SK-N-SH (cell line): ENCODE measurements at regions not wholly inside any gene's neighbourhood (a gene's known extent, or its start where the extent isn't known, plus 50 kb on each side); places are given as distances from the start of the nearest gene placed in this dataset.
"Not testable (repeated sequence)": the region's sequence is repeated elsewhere in the genome, so short reads cannot be mapped to it uniquely, and the experiment has no call there.

Experiments
- CTCF ChIA-PET: fragments of 300-600, 350-600 bp; formaldehyde crosslinking; extraction: SDS; loops from one replicate; lab custom pipeline; 2021; lab: Yijun Ruan, JAX
- POLR2A ChIA-PET: fragments of 350-600 bp; sonication (Branson Sonifier 250); formaldehyde crosslinking; extraction: SDS; loops from one replicate; lab custom pipeline; 2020; ENCODE audit warnings: antibody characterized with exemption, inconsistent platforms; lab: Yijun Ruan, JAX
- DNase-seq: peaks from one replicate; pipeline ENCODE4 v3.0.0; 2012
- H2AFZ ChIP-seq: fragments of 200-600 bp; sonication (generic); 2 replicates; pipeline ENCODE4 v1.8.1; 2016; ENCODE audit warnings: antibody characterized with exemption, mild to moderate bottlenecking, low read depth
- H3F3A ChIP-seq: fragments of 200-600 bp; sonication (generic); replicated peaks from 2 replicates; pipeline ENCODE3; 2016; ENCODE audit warnings: antibody characterized with exemption, mild to moderate bottlenecking; ENCODE audit not compliant: insufficient read depth
- H3K27ac ChIP-seq, 2 experiments: fragments of 200-500 bp in 1 of 2; fragments of 200-600 bp in 1 of 2; sonication (Bioruptor generic) in 1 of 2; sonication (generic), shearing (Covaris generic) in 1 of 2; 2 replicates each; pipeline versions ENCODE4 v1.5.1 to v1.6.1; 2014 to 2016; ENCODE audit warnings: low read depth in 2 of 2, inconsistent platforms in 1 of 2, low read length in 1 of 2, mild to moderate bottlenecking in 1 of 2, mixed read lengths in 1 of 2
- H3K27me3 ChIP-seq: fragments of 200-600 bp; sonication (generic), shearing (Covaris generic); 2 replicates; pipeline ENCODE4 v1.6.1; 2016; ENCODE audit warnings: mixed run types; ENCODE audit not compliant: insufficient read depth
- H3K36me3 ChIP-seq, 2 experiments: fragments of 200-500 bp in 1 of 2; fragments of 200-600 bp in 1 of 2; sonication (Bioruptor generic) in 1 of 2; sonication (generic) in 1 of 2; replicated peaks in 1 of 2; 2 replicates each; pipeline versions ENCODE3 to v1.5.1; 2014 to 2016; ENCODE audit warnings: low read length in 1 of 2, mild to moderate bottlenecking in 1 of 2; ENCODE audit not compliant: insufficient read depth in 2 of 2, control insufficient read depth in 1 of 2
- H3K4me1 ChIP-seq, 2 experiments: fragments of 200-500 bp in 1 of 2; fragments of 200-600 bp in 1 of 2; sonication (Bioruptor generic) in 1 of 2; sonication (generic), shearing (Covaris generic) in 1 of 2; 2 replicates each; pipeline versions ENCODE4 v1.5.1 to v1.6.1; 2014 to 2016; ENCODE audit warnings: low read depth in 1 of 2, low read length in 1 of 2, mixed run types in 1 of 2; ENCODE audit not compliant: insufficient read depth in 2 of 2, control insufficient read depth in 1 of 2
- H3K4me2 ChIP-seq: fragments of 200-600 bp; sonication (generic), shearing (Covaris generic); 2 replicates; pipeline ENCODE4 v1.6.1; 2017; ENCODE audit warnings: mixed run types
- H3K4me3 ChIP-seq, 2 experiments: fragments of 200-500 bp in 1 of 2; fragments of 200-600 bp in 1 of 2; sonication (Bioruptor generic) in 1 of 2; sonication (generic), shearing (Covaris generic) in 1 of 2; 2 replicates each; pipeline versions ENCODE4 v1.5.1 to v1.8.1; 2014 to 2016; ENCODE audit warnings: low read depth in 2 of 2, inconsistent platforms in 1 of 2, low read length in 1 of 2, mild to moderate bottlenecking in 1 of 2, mixed read lengths in 1 of 2, moderate library complexity in 1 of 2
- H3K79me2 ChIP-seq: fragments of 200-600 bp; sonication (generic); 2 replicates; pipeline ENCODE4 v1.8.1; 2017; ENCODE audit warnings: mild to moderate bottlenecking; ENCODE audit not compliant: insufficient read depth
- H3K9ac ChIP-seq: fragments of 200-600 bp; sonication (generic); 2 replicates; pipeline ENCODE4 v1.6.1; 2017; ENCODE audit warnings: mixed run types
- H3K9me2 ChIP-seq: fragments of 200-600 bp; sonication (generic); 2 replicates; pipeline ENCODE4 v1.6.1; 2017; ENCODE audit warnings: mixed run types
- H3K9me3 ChIP-seq: fragments of 200-600 bp; sonication (generic); 2 replicates; pipeline ENCODE4 v1.6.1; 2017; ENCODE audit warnings: mixed run types, mild to moderate bottlenecking, moderate library complexity
- H4K20me1 ChIP-seq: fragments of 200-600 bp; sonication (generic); 2 replicates; pipeline ENCODE4 v1.6.1; 2017; ENCODE audit warnings: mild to moderate bottlenecking, mixed run types; ENCODE audit not compliant: insufficient read depth
- CHD2 ChIP-seq: fragments of 150-350 bp; IDR thresholded peaks from 2 replicates; pipeline ENCODE4 v1.6.1; 2018; ENCODE audit warnings: low read length; ENCODE audit not compliant: partially characterized antibody
- CTCF ChIP-seq: fragments of 200-600 bp; sonication (generic); IDR thresholded peaks from 2 replicates; pipeline ENCODE4 v1.6.1; 2017; ENCODE audit warnings: antibody characterized with exemption, mild to moderate bottlenecking, moderate library complexity
- ELF1 ChIP-seq: IDR thresholded peaks from 2 replicates; pipeline ENCODE4 v1.4.0; 2012
- EP300 ChIP-seq, 2 experiments: IDR thresholded peaks; 2 replicates each; pipeline versions ENCODE4 v1.4.0 to v1.6.1; 2012; ENCODE audit warnings: borderline replicate concordance in 1 of 2, low read depth in 1 of 2, low read length in 1 of 2
- FOXM1 ChIP-seq: IDR thresholded peaks from 2 replicates; pipeline ENCODE4 v1.4.0; 2012; ENCODE audit warnings: low read depth, mild to moderate bottlenecking
- GABPA ChIP-seq: IDR thresholded peaks from 2 replicates; pipeline ENCODE4 v1.4.0; 2012; ENCODE audit warnings: low read depth, mild to moderate bottlenecking
- IRF3 ChIP-seq: fragments of 150-350 bp; IDR thresholded peaks from 2 replicates; pipeline ENCODE4 v1.6.1; 2016; ENCODE audit warnings: mild to moderate bottlenecking, low read depth, low read length
- JUND ChIP-seq: IDR thresholded peaks from 2 replicates; pipeline ENCODE4 v1.4.0; 2012
- MXI1 ChIP-seq: IDR thresholded peaks from 2 replicates; pipeline ENCODE4 v1.6.1; 2012; ENCODE audit warnings: mild to moderate bottlenecking, low read depth, low read length, improper control_type of control experiment
- NFIC ChIP-seq: IDR thresholded peaks from 2 replicates; pipeline ENCODE4 v1.4.0; 2012; ENCODE audit warnings: borderline replicate concordance
- RCOR1 ChIP-seq: fragments of 150-350 bp; IDR thresholded peaks from 2 replicates; pipeline ENCODE4 v1.6.1; 2017; ENCODE audit warnings: antibody characterized with exemption, low read length
- RFX5 ChIP-seq: IDR thresholded peaks from 2 replicates; pipeline ENCODE4 v1.6.1; 2012; ENCODE audit warnings: mild to moderate bottlenecking, improper control_type of control experiment, low read length
- SMC3 ChIP-seq: IDR thresholded peaks from 2 replicates; pipeline ENCODE4 v1.6.1; 2012; ENCODE audit warnings: low read depth, low read length, improper control_type of control experiment
- USF1 ChIP-seq: IDR thresholded peaks from 2 replicates; pipeline ENCODE4 v1.4.0; 2012; ENCODE audit warnings: low read depth, borderline replicate concordance
- YY1 ChIP-seq: IDR thresholded peaks from 2 replicates; pipeline ENCODE4 v1.4.0; 2012; ENCODE audit warnings: low read depth, mild to moderate bottlenecking
- ZBTB33 ChIP-seq: IDR thresholded peaks from 2 replicates; pipeline ENCODE4 v1.4.0; 2012; ENCODE audit warnings: low read depth, borderline replicate concordance
- WGBS: methylation state at CpG from one replicate; pipeline ENCODE4 v1.1.6; 2017; ENCODE audit warnings: low lambda C conversion rate; 5-methylcytosine and 5-hydroxymethylcytosine counted together

- no peaks in the 10 kb centered on the region for H3K36me3 ChIP-seq
- TF ChIP-seq SMC3, result no peak
- TF ChIP-seq GABPA, result no peak
- no peak for TF ChIP-seq RFX5
- TF ChIP-seq FOXM1, result no peak
- TF ChIP-seq MXI1, result no peak
- TF ChIP-seq CTCF, result no peak
- no peak for TF ChIP-seq CHD2
- TF ChIP-seq EP300 (IDR thresholded peaks at IDR 0.05; ENCODE audit: borderline replicate concordance in 1 of 2, low read depth in 1 of 2, low read length in 1 of 2), result no peak
- no peak for TF ChIP-seq YY1
- TF ChIP-seq RCOR1, result no peak
- TF ChIP-seq NFIC, result no peak
- no peak for TF ChIP-seq ZBTB33
- TF ChIP-seq IRF3, result no peak
- no peak for TF ChIP-seq ELF1
- TF ChIP-seq USF1, result no peak
- no peak for TF ChIP-seq JUND
- 4% methylated on average over 1 of the region's 1 CpG for WGBS
- H3K79me2 ChIP-seq, result no peaks in the 10 kb centered on the region
- ChIA-PET POLR2A (no interaction called here), CTCF (no interaction called here)
- no peak overlapping the region for H3K9ac ChIP-seq
- no peak overlapping the region for H3K27ac ChIP-seq
- H3K4me2 ChIP-seq, result no peak overlapping the region
- no peak overlapping the region for H3K4me3 ChIP-seq
- H3K4me1 ChIP-seq, result no peaks in the 10 kb centered on the region
- H4K20me1 ChIP-seq, result no peaks in the 10 kb centered on the region
- no peak for DNase-seq
- H3F3A ChIP-seq, result no peaks in the 10 kb centered on the region
- H2AFZ ChIP-seq, result no peak overlapping the region
- peaks cover 8% of the 10 kb centered on the region; the same call in 1 of the 2 replicates for H3K27me3 ChIP-seq
- no peaks in the 10 kb centered on the region; the same call in 1 of the 2 replicates for H3K9me2 ChIP-seq
- no peaks in the 10 kb centered on the region for H3K9me3 ChIP-seq
Observed at GRCh38 chr7:97317575-97317974, 200.1 kb downstream of the SDHAF3 start.

GRCh38 chr7:97329871-97330270 is 212.4 kb downstream of the SDHAF3 start:
- H3K36me3 ChIP-seq, H3K79me2 ChIP-seq, H3K4me3 ChIP-seq, CTCF ChIA-PET, H2AFZ ChIP-seq, POLR2A ChIA-PET, H3K4me2 ChIP-seq, DNase-seq, H3K9me3 ChIP-seq, H3K27ac ChIP-seq, H3F3A ChIP-seq, H3K27me3 ChIP-seq, H4K20me1 ChIP-seq, H3K4me1 ChIP-seq, H3K9ac ChIP-seq, H3K9me2 ChIP-seq: not testable (repeated sequence)
- 3% methylated on average over 9 of the region's 9 CpGs for WGBS
